ENCODE measurements at regions not wholly inside any gene's neighbourhood (a gene's known extent, or its start where the extent isn't known, plus 50 kb on each side); places are given as distances from the start of the nearest gene placed in this dataset.

GRCh38 chr3:89619263-89619662 is 511.8 kb downstream of the EPHA3 start:
- H3K4me1 ChIP-seq (ENCODE audit: control insufficient read depth in 2 of 2, insufficient read depth in 2 of 2, low read length in 1 of 2) = no peaks in the 10 kb centered on the region
- H3K27me3 ChIP-seq (ENCODE audit: control insufficient read depth in 1 of 2, insufficient read depth in 2 of 2, low read length in 2 of 2) = no peaks in the 10 kb centered on the region
- WGBS, 2 donors = 79 to 86% methylated on average over 1 of the region's 1 CpG
- H3K4me3 ChIP-seq (ENCODE audit: low read depth in 1 of 2, low read length in 2 of 2) = no peak overlapping the region
- no peaks in the 10 kb centered on the region for H3K9me3 ChIP-seq (ENCODE audit: control insufficient read depth in 2 of 2, insufficient read depth in 1 of 2, low read depth in 1 of 2, low read length in 1 of 2)
- H3K36me3 ChIP-seq (ENCODE audit: control insufficient read depth in 2 of 2, insufficient read depth in 2 of 2, low read length in 1 of 2) = no peaks in the 10 kb centered on the region
- H3K27ac ChIP-seq (ENCODE audit: low read depth in 2 of 2, low read length in 1 of 2) = no peak overlapping the region

DNA sequence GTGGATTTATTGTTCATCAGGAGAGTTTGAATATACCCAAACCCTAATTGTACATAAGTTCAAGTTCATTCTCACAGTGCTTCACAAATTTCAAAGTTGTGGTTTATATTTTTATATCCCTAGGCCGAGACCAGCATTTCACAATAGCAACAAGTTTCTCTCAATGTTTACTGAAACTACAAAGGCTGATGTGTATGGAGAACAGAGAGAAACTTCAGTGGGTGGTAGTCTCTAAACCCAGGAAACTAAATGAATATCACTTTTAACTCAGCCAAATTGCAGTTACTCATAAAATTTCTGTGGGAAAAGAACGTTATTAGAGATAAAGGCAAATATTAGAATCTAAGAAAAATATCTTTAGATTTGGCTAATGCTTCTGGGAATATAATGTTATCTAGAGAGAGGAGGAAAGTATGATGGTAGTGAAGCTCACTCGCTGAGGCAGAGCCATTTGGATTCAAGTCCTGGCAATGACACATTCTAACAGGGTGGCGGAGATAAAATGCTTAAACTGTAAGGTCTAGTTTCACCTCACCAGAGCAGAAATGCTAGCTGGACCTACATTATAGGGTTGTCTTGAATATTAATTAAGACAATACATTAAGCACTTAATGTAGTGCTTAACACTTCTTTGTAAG is 514.8 kb downstream of the EPHA3 start:
- 62 to 69% methylated on average over 4 of the region's 4 CpGs for WGBS, 2 donors
- no peaks in the 10 kb centered on the region for H3K4me1 ChIP-seq (ENCODE audit: control insufficient read depth in 2 of 2, insufficient read depth in 2 of 2, low read length in 1 of 2)
- no peak overlapping the region for H3K4me3 ChIP-seq (ENCODE audit: low read depth in 1 of 2, low read length in 2 of 2)
- H3K9me3 ChIP-seq (ENCODE audit: control insufficient read depth in 2 of 2, insufficient read depth in 1 of 2, low read depth in 1 of 2, low read length in 1 of 2) = no peaks in the 10 kb centered on the region
- H3K36me3 ChIP-seq (ENCODE audit: control insufficient read depth in 2 of 2, insufficient read depth in 2 of 2, low read length in 1 of 2) = no peaks in the 10 kb centered on the region
- no peak overlapping the region for H3K27ac ChIP-seq (ENCODE audit: low read depth in 2 of 2, low read length in 1 of 2)
- no peaks in the 10 kb centered on the region for H3K27me3 ChIP-seq (ENCODE audit: control insufficient read depth in 1 of 2, insufficient read depth in 2 of 2, low read length in 2 of 2)

DNA sequence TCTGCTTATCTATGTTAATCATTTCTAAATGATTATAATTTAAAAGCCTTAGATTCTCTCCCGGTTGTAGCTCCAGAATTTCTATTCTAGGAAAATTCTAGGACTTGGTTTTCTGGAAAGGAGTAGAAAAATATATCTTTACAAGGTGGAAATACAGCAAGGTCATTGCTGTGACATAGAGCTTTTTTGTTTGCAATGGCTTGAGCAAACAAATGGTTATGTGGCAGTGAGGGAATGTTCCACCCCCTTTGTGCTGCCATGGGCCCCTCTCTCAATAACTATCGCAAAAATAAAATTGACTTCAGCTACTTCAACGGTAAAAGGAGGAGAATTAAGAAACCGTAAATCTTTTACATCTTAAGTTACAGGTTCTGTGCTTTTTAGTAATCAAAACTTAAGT is 517.1 kb downstream of the EPHA3 start:
- no peaks in the 10 kb centered on the region for H3K9me3 ChIP-seq (ENCODE audit: control insufficient read depth in 2 of 2, insufficient read depth in 1 of 2, low read depth in 1 of 2, low read length in 1 of 2)
- 74% methylated on average over 4 of the region's 4 CpGs for WGBS, 2 donors
- no peak overlapping the region for H3K4me3 ChIP-seq (ENCODE audit: low read depth in 1 of 2, low read length in 2 of 2)
- no peak overlapping the region for H3K27ac ChIP-seq (ENCODE audit: low read depth in 2 of 2, low read length in 1 of 2)
- no peaks in the 10 kb centered on the region for H3K27me3 ChIP-seq (ENCODE audit: control insufficient read depth in 1 of 2, insufficient read depth in 2 of 2, low read length in 2 of 2)
- no peaks in the 10 kb centered on the region for H3K4me1 ChIP-seq (ENCODE audit: control insufficient read depth in 2 of 2, insufficient read depth in 2 of 2, low read length in 1 of 2)
- no peaks in the 10 kb centered on the region for H3K36me3 ChIP-seq (ENCODE audit: control insufficient read depth in 2 of 2, insufficient read depth in 2 of 2, low read length in 1 of 2)

DNA sequence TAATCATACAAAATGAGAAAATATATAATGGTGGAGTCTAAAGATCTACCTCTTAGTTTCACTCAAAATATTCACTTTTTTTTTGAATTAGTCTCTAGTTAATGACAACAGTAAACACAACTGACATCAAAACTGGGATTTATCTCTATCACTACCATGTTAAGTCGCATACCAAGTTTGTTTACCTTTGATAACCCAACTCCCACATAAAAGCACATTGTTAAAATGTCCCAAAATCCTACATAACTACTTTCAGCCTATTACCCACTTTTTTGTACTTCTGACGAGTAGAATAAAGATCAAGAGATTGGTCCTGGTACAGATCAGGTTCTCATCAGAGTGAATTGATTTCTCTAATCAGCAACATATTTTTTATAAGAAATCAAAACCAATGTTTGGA is 518.5 kb downstream of the EPHA3 start:
- no peak overlapping the region for H3K4me3 ChIP-seq (ENCODE audit: low read depth in 1 of 2, low read length in 2 of 2)
- H3K9me3 ChIP-seq (ENCODE audit: control insufficient read depth in 2 of 2, insufficient read depth in 1 of 2, low read depth in 1 of 2, low read length in 1 of 2) = no peaks in the 10 kb centered on the region
- no peaks in the 10 kb centered on the region for H3K36me3 ChIP-seq (ENCODE audit: control insufficient read depth in 2 of 2, insufficient read depth in 2 of 2, low read length in 1 of 2)
- no peak overlapping the region for H3K27ac ChIP-seq (ENCODE audit: low read depth in 2 of 2, low read length in 1 of 2)
- no peaks in the 10 kb centered on the region for H3K4me1 ChIP-seq (ENCODE audit: control insufficient read depth in 2 of 2, insufficient read depth in 2 of 2, low read length in 1 of 2)
- no peaks in the 10 kb centered on the region for H3K27me3 ChIP-seq (ENCODE audit: control insufficient read depth in 1 of 2, insufficient read depth in 2 of 2, low read length in 2 of 2)
- 50 to 58% methylated on average over 2 of the region's 2 CpGs for WGBS, 2 donors

GRCh38 chr3:89628856-89629670 is 521.6 kb downstream of the EPHA3 start:
- no peaks in the 10 kb centered on the region for H3K27me3 ChIP-seq (ENCODE audit: control insufficient read depth in 1 of 2, insufficient read depth in 2 of 2, low read length in 2 of 2)
- H3K27ac ChIP-seq (ENCODE audit: low read depth in 2 of 2, low read length in 1 of 2) = no peak overlapping the region
- H3K9me3 ChIP-seq (ENCODE audit: control insufficient read depth in 2 of 2, insufficient read depth in 1 of 2, low read depth in 1 of 2, low read length in 1 of 2) = no peaks in the 10 kb centered on the region
- H3K4me3 ChIP-seq (ENCODE audit: low read depth in 1 of 2, low read length in 2 of 2) = no peak overlapping the region
- H3K4me1 ChIP-seq (ENCODE audit: control insufficient read depth in 2 of 2, insufficient read depth in 2 of 2, low read length in 1 of 2) = no peaks in the 10 kb centered on the region
- WGBS, 2 donors = 49 to 64% methylated on average over 5 of the region's 5 CpGs
- no peaks in the 10 kb centered on the region for H3K36me3 ChIP-seq (ENCODE audit: control insufficient read depth in 2 of 2, insufficient read depth in 2 of 2, low read length in 1 of 2)

GRCh38 chr3:89635137-89635536 is 527.7 kb downstream of the EPHA3 start:
- H3K4me1 ChIP-seq (ENCODE audit: control insufficient read depth in 2 of 2, insufficient read depth in 2 of 2, low read length in 1 of 2) = no peaks in the 10 kb centered on the region

DNA sequence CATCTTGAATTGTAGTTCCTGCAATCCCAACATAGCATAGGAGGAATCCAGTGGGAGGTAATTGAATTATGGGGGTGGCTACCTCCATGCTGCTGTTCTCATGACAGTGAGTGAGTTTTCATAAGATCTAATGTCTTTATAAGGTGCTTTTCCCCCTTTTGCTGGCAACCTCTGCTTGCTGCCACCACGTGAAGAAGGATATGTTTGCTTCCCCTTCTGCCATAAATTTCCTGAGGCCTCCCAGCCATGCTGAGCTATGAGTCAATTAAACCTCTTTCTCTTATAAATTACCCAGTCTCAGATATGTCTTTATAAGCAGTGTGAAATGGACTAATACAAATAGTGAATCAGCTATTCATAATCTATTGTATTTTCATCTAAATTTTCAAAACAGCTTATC is 537.3 kb downstream of the EPHA3 start:
- Histone ChIP-seq H3K27ac (ENCODE audit: low read depth in 2 of 2, low read length in 1 of 2) (no peak overlapping the region), H3K27me3 (ENCODE audit: control insufficient read depth in 1 of 2, insufficient read depth in 2 of 2, low read length in 2 of 2) (no peaks in the 10 kb centered on the region), H3K4me1 (ENCODE audit: control insufficient read depth in 2 of 2, insufficient read depth in 2 of 2, low read length in 1 of 2) (no peaks in the 10 kb centered on the region), H3K9me3 (ENCODE audit: control insufficient read depth in 2 of 2, insufficient read depth in 1 of 2, low read depth in 1 of 2, low read length in 1 of 2) (peaks cover 0 to 5% of the 10 kb centered on the region in 2 donors), H3K4me3 (ENCODE audit: low read depth in 1 of 2, low read length in 2 of 2) (no peak overlapping the region), H3K36me3 (ENCODE audit: control insufficient read depth in 2 of 2, insufficient read depth in 2 of 2, low read length in 1 of 2) (no peaks in the 10 kb centered on the region)
- WGBS, 2 donors = 15 to 37% methylated on average over 1 of the region's 1 CpG

More at GRCh38 chr3:89635137-89635536, 527.7 kb downstream of the EPHA3 start:
- H3K36me3 ChIP-seq (ENCODE audit: control insufficient read depth in 2 of 2, insufficient read depth in 2 of 2, low read length in 1 of 2) = no peaks in the 10 kb centered on the region
- H3K27me3 ChIP-seq (ENCODE audit: control insufficient read depth in 1 of 2, insufficient read depth in 2 of 2, low read length in 2 of 2) = no peaks in the 10 kb centered on the region
- peaks cover 0 to 3% of the 10 kb centered on the region in 2 donors for H3K9me3 ChIP-seq (ENCODE audit: control insufficient read depth in 2 of 2, insufficient read depth in 1 of 2, low read depth in 1 of 2, low read length in 1 of 2)
- H3K4me3 ChIP-seq (ENCODE audit: low read depth in 1 of 2, low read length in 2 of 2) = no peak overlapping the region
- H3K27ac ChIP-seq (ENCODE audit: low read depth in 2 of 2, low read length in 1 of 2) = no peak overlapping the region

- Histone ChIP-seq H3K4me1 (ENCODE audit: control insufficient read depth in 2 of 2, insufficient read depth in 2 of 2, low read length in 1 of 2) (no peaks in the 10 kb centered on the region), H3K36me3 (ENCODE audit: control insufficient read depth in 2 of 2, insufficient read depth in 2 of 2, low read length in 1 of 2) (no peaks in the 10 kb centered on the region), H3K27ac (ENCODE audit: low read depth in 2 of 2, low read length in 1 of 2) (no peak overlapping the region), H3K4me3 (ENCODE audit: low read depth in 1 of 2, low read length in 2 of 2) (no peak overlapping the region), H3K9me3 (ENCODE audit: control insufficient read depth in 2 of 2, insufficient read depth in 1 of 2, low read depth in 1 of 2, low read length in 1 of 2) (no peaks in the 10 kb centered on the region), H3K27me3 (ENCODE audit: control insufficient read depth in 1 of 2, insufficient read depth in 2 of 2, low read length in 2 of 2) (no peaks in the 10 kb centered on the region)
- WGBS, 2 donors = 90 to 91% methylated on average over 5 of the region's 5 CpGs
Measured at GRCh38 chr3:89649431-89649830, 542.0 kb downstream of the EPHA3 start.

DNA sequence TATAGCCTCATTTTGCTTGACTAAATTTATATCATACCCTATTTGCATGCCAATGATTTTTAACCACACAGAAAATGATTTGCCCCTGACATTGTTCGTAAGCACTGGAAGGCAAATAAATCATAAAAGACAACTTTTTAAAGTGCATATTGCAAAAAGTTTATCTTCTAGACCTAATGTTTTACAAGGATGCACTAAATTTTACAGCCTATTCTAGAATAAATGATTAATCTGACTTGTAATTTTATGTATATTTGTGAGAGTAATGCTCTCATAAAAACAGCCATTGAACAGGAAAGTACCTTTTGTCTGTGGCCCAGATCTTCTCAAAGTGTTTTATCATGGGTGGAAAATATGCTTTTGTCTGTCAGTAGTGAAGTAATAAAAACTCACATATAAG is 546.6 kb downstream of the EPHA3 start:
- peaks cover 5 to 8% of the 10 kb centered on the region in 2 donors for H3K9me3 ChIP-seq (ENCODE audit: control insufficient read depth in 2 of 2, insufficient read depth in 1 of 2, low read depth in 1 of 2, low read length in 1 of 2)
- 44 to 64% methylated on average over 1 of the region's 1 CpG for WGBS, 2 donors
- no peaks in the 10 kb centered on the region for H3K4me1 ChIP-seq (ENCODE audit: control insufficient read depth in 2 of 2, insufficient read depth in 2 of 2, low read length in 1 of 2)
- no peak overlapping the region for H3K27ac ChIP-seq (ENCODE audit: low read depth in 2 of 2, low read length in 1 of 2)
- H3K36me3 ChIP-seq (ENCODE audit: control insufficient read depth in 2 of 2, insufficient read depth in 2 of 2, low read length in 1 of 2) = no peaks in the 10 kb centered on the region
- no peaks in the 10 kb centered on the region for H3K27me3 ChIP-seq (ENCODE audit: control insufficient read depth in 1 of 2, insufficient read depth in 2 of 2, low read length in 2 of 2)
- H3K4me3 ChIP-seq (ENCODE audit: low read depth in 1 of 2, low read length in 2 of 2) = no peak overlapping the region

DNA sequence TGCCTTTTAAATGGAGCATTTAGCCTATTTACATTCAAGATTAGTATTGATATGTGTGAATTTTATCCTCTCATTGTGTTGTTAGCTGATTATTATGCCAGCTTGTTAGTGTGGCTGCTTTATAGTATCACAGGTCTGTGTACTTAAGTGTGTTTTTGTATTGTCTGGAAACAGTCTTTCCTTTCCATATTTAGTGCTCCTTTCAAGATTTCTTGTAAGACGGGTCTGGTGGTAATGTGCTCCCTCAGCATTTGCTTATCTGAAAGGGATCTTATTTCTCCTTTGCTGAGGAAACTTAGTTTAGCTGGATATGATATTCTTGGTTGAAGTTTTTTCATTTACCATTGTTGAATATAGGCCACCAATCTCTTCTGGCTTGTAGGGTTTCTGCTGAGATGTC is 549.0 kb downstream of the EPHA3 start:
- Histone ChIP-seq H3K27me3 (ENCODE audit: control insufficient read depth in 1 of 2, insufficient read depth in 2 of 2, low read length in 2 of 2) (no peaks in the 10 kb centered on the region), H3K9me3 (ENCODE audit: control insufficient read depth in 2 of 2, insufficient read depth in 1 of 2, low read depth in 1 of 2, low read length in 1 of 2) (peaks cover 5 to 8% of the 10 kb centered on the region in 2 donors), H3K36me3 (ENCODE audit: control insufficient read depth in 2 of 2, insufficient read depth in 2 of 2, low read length in 1 of 2) (no peaks in the 10 kb centered on the region), H3K4me1 (ENCODE audit: control insufficient read depth in 2 of 2, insufficient read depth in 2 of 2, low read length in 1 of 2) (no peaks in the 10 kb centered on the region), H3K27ac (ENCODE audit: low read depth in 2 of 2, low read length in 1 of 2) (no peak overlapping the region), H3K4me3 (ENCODE audit: low read depth in 1 of 2, low read length in 2 of 2) (no peak overlapping the region)
- 71 to 81% methylated on average over 1 of the region's 1 CpG for WGBS, 2 donors

Data from esophagus (tissue), 2 donors.